GM12878 (cell line): ENCODE measurements at regions not wholly inside any gene's neighbourhood (a gene's known extent, or its start where the extent isn't known, plus 50 kb on each side); places are given as distances from the start of the nearest gene placed in this dataset.

Experiments used
- ATAC-seq: fragments of 200-7000 bp; cut with Tn5 transposase; 3 replicates; pipeline ENCODE4 v1.9.1; 2020; ENCODE audit warnings: mild to moderate bottlenecking, moderate library complexity
- BruUV-seq: library from RNA; stranded (reverse); fragments of 400-500 nt; replicated peaks from 2 replicates; lab custom pipeline; 2021; lab: Mats Ljungman, UMichigan
- CTCF ChIA-PET: fragments of 300-600 bp; sonication (Branson Sonifier 250); formaldehyde crosslinking; extraction: SDS; loops from one replicate; lab custom pipeline; 2021; ENCODE audit warnings: inconsistent platforms; lab: Yijun Ruan, JAX
- POLR2A ChIA-PET: fragments of 350-600 bp; formaldehyde crosslinking; extraction: SDS; loops from one replicate; lab custom pipeline; 2021; ENCODE audit warnings: inconsistent platforms; lab: Charles Lee
- RAD21 ChIA-PET: fragments of 300-600 bp; sonication (Branson Sonifier 250); formaldehyde crosslinking; loops from one replicate; lab custom pipeline; 2023; ENCODE audit warnings: antibody characterized with exemption; ENCODE audit not compliant: unreplicated experiment; lab: Charles Lee
- SMC1A ChIA-PET: fragments of 300-600 bp; sonication (Branson Sonifier 250); formaldehyde crosslinking; loops from one replicate; lab custom pipeline; 2023; ENCODE audit not compliant: unreplicated experiment, uncharacterized antibody; lab: Charles Lee
- DNase-seq: peaks from one replicate; pipeline ENCODE4 v3.0.0-alpha.2; 2011; ENCODE audit warnings: low read depth, low spot score
- FAIRE-seq: peaks from 3 replicates; lab custom pipeline; 2011; peaks lifted over from hg19 to GRCh38; lab: Jason Lieb, UNC
- H2AFZ ChIP-seq: 2 replicates; pipeline ENCODE4 v1.6.0; 2011; ENCODE audit warnings: low read depth, low read length, control low read depth; ENCODE audit not compliant: control insufficient read depth
- H3K27ac ChIP-seq: 2 replicates; pipeline ENCODE4 v1.5.1; 2011; ENCODE audit warnings: control low read depth; ENCODE audit not compliant: control insufficient read depth, insufficient read depth
- H3K27me3 ChIP-seq, 2 experiments: replicated peaks in 1 of 2; 2 replicates each; pipeline versions ENCODE4 v1.6.0 to v1.6.1; 2011; ENCODE audit warnings: low read length in 1 of 2; ENCODE audit not compliant: control insufficient read depth in 2 of 2, insufficient read depth in 2 of 2
- H3K36me3 ChIP-seq, 2 experiments: 2 replicates each; pipeline ENCODE4 v1.5.1; 2011; ENCODE audit warnings: low read length in 1 of 2; ENCODE audit not compliant: control insufficient read depth in 2 of 2, insufficient read depth in 2 of 2
- H3K4me1 ChIP-seq: 2 replicates; pipeline ENCODE4 v1.6.1; 2011; ENCODE audit warnings: mild to moderate bottlenecking, low read length, moderate library complexity, mixed read lengths; ENCODE audit not compliant: control insufficient read depth, insufficient read depth
- H3K4me2 ChIP-seq: 2 replicates; pipeline ENCODE4 v1.6.0; 2011; ENCODE audit warnings: control low read depth; ENCODE audit not compliant: control insufficient read depth, insufficient read depth
- H3K4me3 ChIP-seq: fragments of 200-600 bp; sonication (generic); 2 replicates; pipeline ENCODE4 v1.5.1; 2016
- H3K79me2 ChIP-seq: 2 replicates; pipeline ENCODE4 v1.6.0; 2011; ENCODE audit warnings: low read length; ENCODE audit not compliant: control insufficient read depth, insufficient read depth
- H3K9ac ChIP-seq: 2 replicates; pipeline ENCODE4 v1.8.0; 2011; ENCODE audit warnings: low read length, control low read depth, mixed read lengths; ENCODE audit not compliant: control insufficient read depth, insufficient read depth
- H3K9me3 ChIP-seq: replicated peaks from 3 replicates; pipeline ENCODE4 v1.5.1; 2011; ENCODE audit warnings: mild to moderate bottlenecking, low read length; ENCODE audit not compliant: control insufficient read depth, insufficient read depth
- H4K20me1 ChIP-seq: 2 replicates; pipeline ENCODE4 v1.6.0; 2011; ENCODE audit not compliant: control insufficient read depth, insufficient read depth
- GABPA ChIP-seq: IDR thresholded peaks from 2 replicates; pipeline ENCODE4 v1.6.1; 2014; ENCODE audit warnings: antibody characterized with exemption, low read depth, mild to moderate bottlenecking, inconsistent platforms
- HDGF ChIP-seq: fragments of 450-650 bp; IDR thresholded peaks from 2 replicates; pipeline ENCODE4 v1.6.1; 2016; ENCODE audit warnings: antibody characterized with exemption
- HSF1 ChIP-seq: fragments of 150-350 bp; IDR thresholded peaks from 2 replicates; pipeline ENCODE4 v1.6.1; 2014; ENCODE audit warnings: mild to moderate bottlenecking, low read depth, low read length
- KAT2A ChIP-seq: conservative IDR thresholded peaks from 2 replicates; pipeline ENCODE4 v1.6.1; 2011; ENCODE audit warnings: low read depth, low read length; ENCODE audit not compliant: control insufficient read depth
- MEF2A ChIP-seq: IDR thresholded peaks from 2 replicates; pipeline ENCODE4 v1.6.1; 2011; ENCODE audit warnings: low read depth, mild to moderate bottlenecking, low read length, moderate library complexity; ENCODE audit not compliant: insufficient read depth
- MEF2B ChIP-seq: fragments of 450-650 bp; IDR thresholded peaks from 2 replicates; pipeline ENCODE4 v1.6.1; 2018; ENCODE audit warnings: mild to moderate bottlenecking, moderate library complexity; ENCODE audit not compliant: partially characterized antibody, poor library complexity, severe bottlenecking
- MLLT1 ChIP-seq: fragments of 450-650 bp; IDR thresholded peaks from 2 replicates; pipeline ENCODE4 v1.6.1; 2016; ENCODE audit warnings: mild to moderate bottlenecking
- MYC ChIP-seq: IDR thresholded peaks from 2 replicates; pipeline ENCODE4 v1.6.1; 2011; ENCODE audit warnings: mild to moderate bottlenecking, low read length, moderate library complexity, inconsistent platforms; ENCODE audit not compliant: insufficient read depth, insufficient replicate concordance, insufficient read length, severe bottlenecking
- NFXL1 ChIP-seq: fragments of 450-650 bp; IDR thresholded peaks from 2 replicates; pipeline ENCODE4 v1.6.1; 2017; ENCODE audit warnings: antibody characterized with exemption, mild to moderate bottlenecking, borderline replicate concordance
- NFYA ChIP-seq: IDR thresholded peaks from 2 replicates; pipeline ENCODE4 v1.6.1; 2011; ENCODE audit warnings: low read depth, mild to moderate bottlenecking, low read length, improper control_type of control experiment, borderline replicate concordance
- RCOR1 ChIP-seq: conservative IDR thresholded peaks from 2 replicates; pipeline ENCODE4 v1.6.1; 2012; ENCODE audit warnings: low read depth, low read length, improper control_type of control experiment
- SMARCA5 ChIP-seq: fragments of 450-650 bp; IDR thresholded peaks from 2 replicates; pipeline ENCODE4 v1.6.1; 2017; ENCODE audit warnings: mild to moderate bottlenecking
- SPI1 ChIP-seq: IDR thresholded peaks from 2 replicates; pipeline ENCODE4 v1.6.1; 2011; ENCODE audit warnings: low read depth, mild to moderate bottlenecking, low read length, moderate library complexity, borderline replicate concordance; ENCODE audit not compliant: insufficient read depth
- SREBF1 ChIP-seq: IDR thresholded peaks from 2 replicates; pipeline ENCODE4 v1.6.1; 2012; ENCODE audit warnings: mild to moderate bottlenecking, low read length
- ZNF274 ChIP-seq: IDR thresholded peaks from one replicate; pipeline ENCODE4 v1.8.0; 2011; ENCODE audit not compliant: insufficient read length, insufficient read depth
- WGBS: methylation state at CpG from one replicate; pipeline ENCODE4 v1.1.6; 2016; ENCODE audit warnings: low lambda C conversion rate; ENCODE audit not compliant: insufficient replicate concordance, insufficient coverage; ENCODE audit errors: missing lambda C conversion rate; 5-methylcytosine and 5-hydroxymethylcytosine counted together
- in situ Hi-C: fragments of 300-500 bp; cut with MboI; formaldehyde crosslinking; loops from 9 replicates; pipeline ENCODE4 v1.14.3; 2018; ENCODE audit warnings: mixed read lengths
- intact Hi-C: fragments of 100-400 bp; cut with micrococcal nuclease; formaldehyde crosslinking; loops from one replicate; pipeline ENCODE4 v1.14.2; 2022; ENCODE audit not compliant: unreplicated experiment

GRCh38 chr10:2188371-2188770 is 451.0 kb upstream of the ADARB2 start:
- 1% methylated on average over 4 of the region's 4 CpGs for WGBS
- SMC1A ChIA-PET, result no interaction called here
- ATAC-seq, result no peak
- no peaks in the 10 kb centered on the region for H3K36me3 ChIP-seq
- BruUV-seq, result no TSS peak
- no peak for FAIRE-seq
- DNase-seq, result no peak
- no peaks in the 10 kb centered on the region for H3K9me3 ChIP-seq
- POLR2A ChIA-PET, result no interaction called here
- in situ Hi-C loops (no loop called here), intact Hi-C loops (no loop called here)
- no peak overlapping the region for H3K4me3 ChIP-seq
- no peak overlapping the region for H3K4me2 ChIP-seq
- no peak overlapping the region for H2AFZ ChIP-seq
- no peaks in the 10 kb centered on the region for H3K27me3 ChIP-seq
- no peaks in the 10 kb centered on the region for H4K20me1 ChIP-seq
- H3K79me2 ChIP-seq, result no peaks in the 10 kb centered on the region
- H3K4me1 ChIP-seq, result no peaks in the 10 kb centered on the region
- H3K27ac ChIP-seq, result no peak overlapping the region
- CTCF ChIA-PET, result no interaction called here
- no peak overlapping the region for H3K9ac ChIP-seq
- RAD21 ChIA-PET, result no interaction called here
- TF ChIP-seq RCOR1 (no peak), HDGF (no peak), NFYA (no peak), MLLT1 (no peak), MEF2B (no peak), HSF1 (no peak), MEF2A (no peak), ZNF274 (no peak), GABPA (no peak), MYC (no peak), SREBF1 (no peak), SPI1 (no peak), NFXL1 (no peak), SMARCA5 (no peak), KAT2A (no peak)
